IPS-NIHi7 (cell line): ENCODE measurements at regions not wholly inside any gene's neighbourhood (a gene's known extent, or its start where the extent isn't known, plus 50 kb on each side); places are given as distances from the start of the nearest gene placed in this dataset.

Source experiments
- DNase-seq: peaks from one replicate; pipeline ENCODE4 v3.0.0; 2012; ENCODE audit warnings: mixed read lengths; ENCODE audit errors: extremely low spot score

DNA sequence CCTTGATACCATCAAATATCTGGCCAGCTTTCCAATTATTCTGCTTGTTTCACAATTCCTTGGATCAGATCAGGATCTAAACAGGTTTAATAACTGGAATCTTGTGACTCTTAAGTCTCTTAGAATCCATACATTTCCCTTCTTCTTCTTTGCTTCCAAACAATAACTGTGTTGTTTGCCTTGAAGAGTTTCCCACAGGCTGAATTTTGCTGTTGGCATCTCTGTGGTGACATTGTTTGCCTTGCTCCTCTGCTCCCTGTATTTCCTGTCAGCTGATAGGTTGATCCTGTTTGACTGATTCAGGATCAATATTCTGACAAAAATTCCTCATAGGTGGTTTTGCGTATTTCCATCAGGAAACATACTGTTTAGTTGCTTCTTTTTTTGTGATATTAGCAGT, 248.4 kb upstream of the LMCD1 start:
- DNase-seq, result no peak

DNA sequence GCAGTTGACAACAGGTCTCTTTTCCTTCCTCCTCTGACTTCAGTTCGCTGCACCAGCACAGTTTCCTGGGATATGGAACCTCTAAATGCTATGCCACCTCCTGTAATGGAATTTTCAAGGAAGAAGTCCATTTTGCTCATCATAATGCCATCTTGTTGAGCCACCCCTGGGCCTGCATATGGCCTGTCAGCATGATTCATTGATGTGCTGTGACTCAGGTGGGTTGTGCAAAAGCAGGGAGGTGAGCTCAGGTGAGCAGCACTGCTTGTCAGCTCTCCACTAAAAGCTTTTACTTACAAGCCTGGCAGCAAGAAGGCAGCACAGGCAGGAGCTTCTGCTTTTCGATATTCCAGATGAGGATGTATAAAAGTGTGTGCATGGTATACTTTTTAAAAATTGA, 247.1 kb upstream of the LMCD1 start:
- DNase-seq, result no peak

GRCh38 chr3:8255725-8256124, 245.9 kb upstream of the LMCD1 start:
- DNase-seq, result no peak

- no peak for DNase-seq
Observed at GRCh38 chr3:8256441-8257071, 245.1 kb upstream of the LMCD1 start.

DNA sequence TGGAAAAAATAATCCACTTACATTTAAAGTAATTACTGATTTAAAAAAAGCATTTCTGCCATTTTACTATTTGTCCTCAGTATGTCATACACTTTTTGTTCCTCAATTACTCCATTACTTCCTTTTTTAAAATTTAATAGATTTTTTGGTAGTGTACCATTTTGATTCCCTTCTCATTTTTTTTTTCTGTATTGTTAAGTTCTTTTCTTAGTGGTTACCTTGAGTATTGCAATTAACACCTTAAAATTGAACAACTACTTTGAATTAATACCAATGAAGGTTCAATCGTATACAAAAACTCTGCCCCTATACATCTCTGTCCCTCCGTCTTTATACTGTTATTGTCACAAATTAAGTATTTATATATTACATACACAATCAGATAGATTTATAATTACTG, 240.6 kb upstream of the LMCD1 start:
- no peak for DNase-seq

- DNase-seq, result no peak
Observed at GRCh38 chr3:8266730-8267131, 234.9 kb upstream of the LMCD1 start.

DNA sequence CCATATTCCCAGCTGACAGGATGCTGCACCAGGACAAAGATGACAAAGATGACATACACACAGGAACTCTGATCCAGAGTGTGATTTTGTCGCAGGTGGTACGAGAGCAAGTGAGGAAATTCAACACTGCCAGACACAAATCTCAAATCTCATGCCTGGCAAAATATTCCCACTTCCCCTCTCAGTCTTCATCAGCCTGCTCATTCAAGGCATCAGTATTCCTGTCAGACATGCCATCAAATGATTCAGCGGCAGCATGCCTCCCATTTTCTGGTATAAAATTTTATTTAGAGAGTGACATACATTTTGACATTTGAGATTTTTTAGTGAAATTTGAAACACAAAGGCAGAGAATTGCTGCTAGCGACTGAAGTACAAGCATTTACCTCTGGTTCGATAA, 228.1 kb upstream of the LMCD1 start:
- no peak for DNase-seq

DNA sequence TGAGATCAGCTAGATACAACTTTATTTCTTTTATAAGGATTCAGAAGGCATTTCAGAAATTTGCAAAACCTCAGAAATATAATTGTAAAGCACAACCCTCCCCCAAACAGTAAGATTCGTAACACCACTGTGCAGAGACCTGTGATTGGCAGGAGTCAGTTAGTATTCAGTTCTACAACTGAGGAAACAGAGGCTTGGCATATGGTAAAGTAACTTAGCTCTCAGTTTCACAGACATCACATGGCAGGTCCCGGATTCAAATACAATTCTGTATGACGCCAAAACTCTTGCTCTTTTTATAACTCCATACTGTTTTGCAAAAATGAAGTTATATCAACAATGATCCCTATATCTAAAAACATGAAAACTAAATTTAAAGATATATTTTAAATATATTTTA, 225.6 kb upstream of the LMCD1 start:
- no peak for DNase-seq

DNA sequence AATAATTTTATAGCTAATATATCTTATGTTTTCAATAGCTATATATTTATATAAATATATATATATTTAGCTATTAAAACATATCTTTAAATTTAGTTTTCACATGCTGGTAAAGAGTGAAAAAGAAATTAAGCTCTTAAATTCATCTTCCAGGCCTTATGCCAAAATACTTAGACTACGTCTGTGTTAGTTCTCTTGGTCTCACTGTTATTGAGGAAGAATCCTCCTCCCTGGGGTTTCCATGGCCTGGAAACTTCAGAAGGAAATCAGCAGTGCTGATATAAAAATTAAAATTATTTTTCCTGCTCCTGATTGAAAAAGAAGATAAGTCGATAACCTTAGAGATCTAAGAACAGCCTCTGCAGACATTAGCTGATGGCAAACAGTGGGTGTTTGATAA, 225.1 kb upstream of the LMCD1 start:
- no peak for DNase-seq

GRCh38 chr3:8278448-8278847, 223.2 kb upstream of the LMCD1 start:
- no peak for DNase-seq

DNA sequence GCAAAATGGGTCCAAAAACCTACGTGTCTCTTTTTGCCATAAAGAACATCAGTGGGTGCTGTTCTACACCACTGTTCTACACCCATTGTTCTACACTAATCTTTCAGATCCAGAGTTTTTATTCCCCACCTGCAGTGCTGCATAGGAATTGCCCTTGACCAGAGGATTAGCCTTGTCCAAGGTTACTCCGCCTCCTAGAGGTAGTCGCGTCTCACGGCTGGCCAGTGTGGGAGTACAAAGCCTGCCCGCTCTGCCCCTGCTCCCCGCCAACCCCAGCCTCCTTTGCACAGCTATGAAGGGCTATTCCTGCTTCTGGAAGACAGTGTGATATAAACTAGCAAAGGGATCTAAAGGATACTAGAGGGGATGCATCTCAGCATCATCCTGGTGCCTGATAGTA, 222.1 kb upstream of the LMCD1 start:
- peak; percentile 45 for DNase-seq

DNA sequence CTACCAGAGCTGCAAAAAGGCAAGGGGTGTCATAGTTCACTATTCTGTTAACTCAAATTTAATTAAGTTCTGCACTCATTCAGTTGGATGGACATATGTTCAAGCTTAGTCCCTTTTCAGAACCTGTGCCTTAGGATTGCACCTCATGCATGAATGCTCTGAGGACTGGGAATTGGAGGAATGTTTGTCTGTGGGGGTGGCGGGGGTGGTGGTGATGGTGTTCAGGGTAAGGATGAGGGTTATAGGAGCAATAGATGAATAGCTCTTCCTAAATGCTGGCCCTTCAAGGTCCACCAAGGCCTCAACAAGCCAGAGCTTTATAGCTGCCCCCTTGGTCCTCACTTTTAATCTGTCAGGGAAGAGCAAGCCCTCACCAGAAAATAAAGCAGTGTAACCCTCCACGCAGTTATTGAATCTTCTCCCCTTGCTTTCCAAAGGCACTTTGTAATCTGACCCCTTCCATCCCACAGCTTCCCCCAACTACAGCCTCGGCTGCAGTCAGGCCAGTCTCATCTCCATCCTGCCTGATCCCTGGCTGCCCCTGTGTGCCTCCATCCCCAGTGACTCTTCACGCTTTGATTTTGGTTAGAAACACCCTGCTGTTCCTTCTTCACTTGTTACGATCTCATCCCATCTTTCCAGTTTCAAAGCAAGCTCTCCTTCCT, 221.6 kb upstream of the LMCD1 start:
- peak; percentile 54 for DNase-seq

DNA sequence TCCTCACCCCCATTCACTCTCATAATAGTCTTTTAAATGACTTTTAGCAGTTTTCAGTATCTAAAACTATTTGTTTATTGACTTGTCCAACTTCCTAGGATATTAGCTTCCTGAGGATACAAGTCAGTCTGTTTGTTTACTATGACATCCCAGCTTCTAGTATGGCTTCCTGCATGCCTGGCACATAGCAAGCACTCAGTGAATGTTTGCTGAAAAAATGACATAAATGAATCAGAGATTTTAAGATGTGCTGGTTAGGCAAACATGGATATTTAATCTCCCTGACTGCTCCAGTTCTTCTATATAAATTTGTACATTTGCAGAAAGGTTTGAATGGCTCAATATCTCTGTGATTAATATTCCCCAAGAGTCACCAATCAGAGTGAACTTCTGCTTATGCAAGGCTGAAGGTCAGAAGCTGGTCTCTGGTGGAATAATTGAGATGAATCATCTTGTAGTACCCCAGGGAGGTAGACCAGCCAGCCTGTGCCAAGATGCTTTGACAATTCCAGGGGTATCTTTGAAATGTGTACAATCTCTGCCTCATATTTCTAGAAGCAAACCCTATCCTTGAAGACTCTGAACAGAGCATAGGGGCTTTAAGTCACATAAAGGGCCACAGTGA, 219.0 kb upstream of the LMCD1 start:
- no peak for DNase-seq

- no peak for DNase-seq
Observed at GRCh38 chr3:8283193-8283592, 218.4 kb upstream of the LMCD1 start.

- DNase-seq, result no peak
Observed at GRCh38 chr3:8286086-8286485, 215.5 kb upstream of the LMCD1 start.

DNA sequence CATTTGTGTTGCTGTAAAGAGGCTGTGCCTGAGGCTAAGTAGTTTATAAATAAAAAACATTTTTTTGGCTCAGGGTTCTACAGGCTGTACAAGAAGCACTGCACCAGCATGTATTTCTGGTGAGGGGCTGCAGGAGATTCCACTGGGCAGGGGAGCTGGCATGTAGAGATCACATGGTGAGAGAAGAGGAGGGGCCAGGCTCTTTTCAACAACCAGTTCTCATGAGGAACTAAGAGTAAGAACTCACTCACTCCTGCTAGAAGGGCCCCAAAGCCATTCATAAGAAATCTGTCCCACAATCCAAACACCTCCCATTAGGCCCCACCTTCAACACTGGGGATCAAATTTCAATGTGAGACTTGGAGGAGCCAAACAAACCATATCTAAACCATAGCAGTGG, 214.9 kb upstream of the LMCD1 start:
- no peak for DNase-seq

DNA sequence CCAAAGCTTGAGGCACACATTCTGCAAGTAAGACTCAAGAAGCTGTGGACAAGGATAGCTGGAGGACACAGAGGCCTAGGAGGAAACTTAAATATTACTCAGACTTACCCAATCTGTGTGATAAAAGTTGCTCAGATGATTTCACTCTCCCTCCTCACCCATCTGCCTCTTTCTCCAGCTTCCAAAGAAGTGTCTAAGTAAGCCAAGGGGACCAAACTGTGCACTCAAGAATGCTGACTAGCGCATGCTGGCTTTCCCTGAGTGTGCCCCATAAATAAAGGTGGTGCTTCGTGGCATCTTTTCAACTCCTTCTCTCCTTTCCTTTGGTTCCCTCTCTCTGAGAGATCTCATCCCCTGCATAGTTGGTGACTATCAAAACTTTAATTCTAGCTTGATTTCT, 211.0 kb upstream of the LMCD1 start:
- DNase-seq, result no peak

GRCh38 chr3:8296461-8296860, 205.2 kb upstream of the LMCD1 start:
- DNase-seq, result no peak

- DNase-seq, result no peak
Observed at GRCh38 chr3:8298021-8298954, 203.3 kb upstream of the LMCD1 start.

DNA sequence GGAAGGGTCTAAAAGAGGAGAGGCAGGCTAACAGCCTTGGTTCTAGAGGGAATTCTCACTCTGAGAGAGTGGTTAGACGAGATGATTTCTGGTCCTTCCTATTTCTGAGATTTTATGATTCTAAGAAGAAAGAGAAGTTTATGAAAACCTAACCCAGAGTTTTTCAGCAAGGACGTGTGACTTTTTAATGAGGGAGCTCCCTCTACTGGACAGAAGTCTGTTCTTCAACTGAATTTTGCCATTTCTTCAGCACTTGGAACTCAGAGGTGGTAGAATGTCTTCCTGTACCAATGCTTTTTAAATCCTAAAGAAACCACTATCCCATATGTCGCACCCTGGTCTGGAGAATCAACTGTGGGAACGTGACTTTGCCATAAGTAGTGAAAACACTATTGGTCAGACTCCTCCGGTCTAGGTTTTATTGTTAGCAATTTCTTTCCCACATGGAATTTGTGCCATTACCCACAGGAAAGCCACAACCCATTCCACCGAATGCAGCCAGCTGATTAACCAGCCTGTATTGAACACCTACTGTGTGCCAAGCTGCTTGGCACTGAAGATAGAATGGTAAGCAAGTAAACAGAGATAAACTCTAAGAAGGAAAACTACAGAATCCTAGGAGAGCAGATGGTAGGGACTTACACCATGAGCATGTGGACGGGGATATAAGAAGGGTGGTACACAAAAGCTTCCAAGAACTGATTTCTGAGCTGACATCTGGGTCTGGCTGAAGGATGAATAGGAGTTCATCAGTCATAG, 199.5 kb upstream of the LMCD1 start:
- DNase-seq, result peak; percentile 62

DNA sequence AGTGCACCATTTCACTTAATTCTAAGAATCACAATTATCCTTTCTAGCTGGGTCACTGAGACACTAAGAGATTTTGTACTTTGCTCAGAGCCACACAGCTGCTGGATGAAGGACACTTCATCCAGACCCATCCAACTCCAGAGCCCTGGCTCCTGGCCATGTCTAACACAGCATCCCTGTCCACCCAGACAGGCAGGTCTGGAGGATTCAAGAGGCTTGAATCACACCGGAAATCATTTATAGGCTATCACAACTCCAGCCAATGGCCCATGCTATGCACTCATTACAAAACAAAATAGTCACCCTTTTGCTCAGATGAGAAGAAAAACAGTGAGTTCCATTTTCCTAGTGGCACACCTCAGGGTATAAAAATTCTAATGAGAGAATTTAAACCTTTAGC, 198.2 kb upstream of the LMCD1 start:
- DNase-seq, result no peak

GRCh38 chr3:8305371-8305770, 196.3 kb upstream of the LMCD1 start:
- DNase-seq, result no peak
